ENCODE measurements at regions not wholly inside any gene's neighbourhood (a gene's known extent, or its start where the extent isn't known, plus 50 kb on each side); places are given as distances from the start of the nearest gene placed in this dataset.

DNA sequence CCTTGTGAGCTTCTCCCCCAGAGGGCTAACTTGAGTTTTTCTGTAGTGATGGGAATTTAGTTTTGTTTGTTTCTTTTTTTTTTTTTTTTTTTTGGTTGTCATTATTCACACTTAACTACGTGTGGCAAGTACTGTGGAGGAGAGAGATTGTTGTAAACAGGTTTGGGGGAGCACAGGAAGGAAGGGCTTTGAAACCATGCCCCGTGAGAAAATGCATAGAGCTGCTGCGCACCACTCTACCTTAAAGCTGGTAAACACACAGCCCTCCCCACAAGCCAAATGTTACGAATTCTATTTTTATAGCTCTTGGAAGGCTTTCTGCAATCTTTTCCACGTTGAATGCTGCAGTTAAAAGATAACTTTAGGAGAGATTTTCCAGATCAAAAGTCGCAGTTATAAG lies 76.2 kb downstream of the ZNF22 start:
- no peak for TF ChIP-seq CSDC2 (CRISPR knock-in tag; IDR thresholded peaks at IDR 0.05)
- TF ChIP-seq TCF4 (CRISPR knock-in tag; IDR thresholded peaks at IDR 0.05; ENCODE audit: borderline replicate concordance), result no peak
- TF ChIP-seq, protein P1, sequence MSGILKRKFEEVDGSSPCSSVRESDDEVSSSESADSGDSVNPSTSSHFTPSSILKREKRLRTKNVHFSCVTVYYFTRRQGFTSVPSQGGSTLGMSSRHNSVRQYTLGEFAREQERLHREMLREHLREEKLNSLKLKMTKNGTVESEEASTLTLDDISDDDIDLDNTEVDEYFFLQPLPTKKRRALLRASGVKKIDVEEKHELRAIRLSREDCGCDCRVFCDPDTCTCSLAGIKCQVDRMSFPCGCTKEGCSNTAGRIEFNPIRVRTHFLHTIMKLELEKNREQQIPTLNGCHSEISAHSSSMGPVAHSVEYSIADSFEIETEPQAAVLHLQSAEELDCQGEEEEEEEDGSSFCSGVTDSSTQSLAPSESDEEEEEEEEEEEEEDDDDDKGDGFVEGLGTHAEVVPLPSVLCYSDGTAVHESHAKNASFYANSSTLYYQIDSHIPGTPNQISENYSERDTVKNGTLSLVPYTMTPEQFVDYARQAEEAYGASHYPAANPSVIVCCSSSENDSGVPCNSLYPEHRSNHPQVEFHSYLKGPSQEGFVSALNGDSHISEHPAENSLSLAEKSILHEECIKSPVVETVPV (CRISPR knock-in tag; IDR thresholded peaks at IDR 0.05), result no peak
- TF ChIP-seq ZFP30 (CRISPR knock-in tag; IDR thresholded peaks at IDR 0.05), result no peak
- no peak for TF ChIP-seq ZNF70 (CRISPR knock-in tag; IDR thresholded peaks at IDR 0.05)
- no peak for TF ChIP-seq ESRRG (CRISPR knock-in tag; IDR thresholded peaks at IDR 0.05)
- ATAC-seq, result no peak

DNA sequence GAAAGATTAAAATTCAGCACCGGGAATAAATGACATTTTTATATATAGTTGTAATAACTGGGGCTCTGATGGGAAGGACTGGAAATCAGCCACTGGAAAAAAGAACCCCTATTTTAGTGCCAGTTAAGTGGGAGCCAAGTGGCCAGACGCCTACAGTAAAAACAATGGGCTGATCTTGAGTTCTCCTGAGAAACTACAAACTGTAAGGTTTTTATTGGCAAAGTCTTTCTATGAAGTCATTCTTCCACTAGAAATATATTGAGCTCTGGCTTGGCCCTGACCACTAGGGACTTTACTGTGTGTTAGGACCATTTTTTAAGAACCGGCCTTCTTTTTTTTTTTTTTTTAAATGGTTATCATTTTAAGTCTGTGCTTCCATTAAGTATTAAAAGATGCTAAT lies 79.6 kb downstream of the ZNF22 start:
- no peak for TF ChIP-seq ZNF565 (CRISPR knock-in tag; conservative IDR thresholded peaks at IDR 0.05; ENCODE audit: low read depth)
- TF ChIP-seq PPARA (CRISPR knock-in tag; IDR thresholded peaks at IDR 0.05; ENCODE audit: borderline replicate concordance), result no peak
- ATAC-seq, result no peak

DNA sequence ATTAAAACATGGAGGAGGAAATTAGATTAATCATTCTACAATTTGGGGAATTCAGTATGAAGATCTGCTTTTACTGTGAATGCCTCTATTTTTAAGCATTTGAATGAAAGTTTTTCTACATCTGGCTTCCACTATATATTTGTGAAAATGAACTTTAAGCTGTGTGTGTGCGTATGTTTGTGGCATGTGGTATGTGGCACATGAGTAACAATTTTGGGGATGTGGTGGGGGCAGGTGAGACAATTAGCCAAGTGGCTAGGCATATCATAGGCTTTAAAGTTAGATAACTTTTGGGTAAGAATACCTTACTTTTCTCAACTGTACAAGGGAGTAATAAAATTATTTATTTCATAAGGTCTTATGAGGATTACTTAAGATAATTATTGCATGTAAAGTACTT lies 81.5 kb downstream of the ZNF22 start:
- TF ChIP-seq RARB (CRISPR knock-in tag; IDR thresholded peaks at IDR 0.05), result no peak
- no peak for TF ChIP-seq TSHZ2 (CRISPR knock-in tag; IDR thresholded peaks at IDR 0.05)
- TF ChIP-seq ZC3H10 (CRISPR knock-in tag; IDR thresholded peaks at IDR 0.05), result no peak
- TF ChIP-seq CREB5 (CRISPR knock-in tag; IDR thresholded peaks at IDR 0.05; ENCODE audit: low read depth), result no peak
- TF ChIP-seq, protein P1 (CRISPR knock-in tag; IDR thresholded peaks at IDR 0.05), result no peak
- no peak for TF ChIP-seq GLIS3 (CRISPR knock-in tag; IDR thresholded peaks at IDR 0.05)
- no peak for TF ChIP-seq CSDC2 (CRISPR knock-in tag; IDR thresholded peaks at IDR 0.05)
- no peak for TF ChIP-seq PPARA (CRISPR knock-in tag; IDR thresholded peaks at IDR 0.05; ENCODE audit: borderline replicate concordance)
- TF ChIP-seq ARNTL (CRISPR knock-in tag; IDR thresholded peaks at IDR 0.05; ENCODE audit: borderline replicate concordance, low read depth), result no peak
- TF ChIP-seq ZNF8 (CRISPR knock-in tag; IDR thresholded peaks at IDR 0.05), result no peak
- TF ChIP-seq ISL1 (CRISPR knock-in tag; IDR thresholded peaks at IDR 0.05), result no peak
- no peak for TF ChIP-seq SNAI2 (CRISPR knock-in tag; IDR thresholded peaks at IDR 0.05)
- TF ChIP-seq ZFP3 (CRISPR knock-in tag; IDR thresholded peaks at IDR 0.05), result no peak
- TF ChIP-seq TCF4 (CRISPR knock-in tag; IDR thresholded peaks at IDR 0.05; ENCODE audit: borderline replicate concordance), result no peak
- no peak for TF ChIP-seq TOX (CRISPR knock-in tag; IDR thresholded peaks at IDR 0.05; ENCODE audit: borderline replicate concordance)
- TF ChIP-seq ESRRG (CRISPR knock-in tag; IDR thresholded peaks at IDR 0.05), result no peak
- no peak for TF ChIP-seq BACH2 (CRISPR knock-in tag; IDR thresholded peaks at IDR 0.05; ENCODE audit: borderline replicate concordance)
- TF ChIP-seq ZNF70 (CRISPR knock-in tag; IDR thresholded peaks at IDR 0.05), result no peak
- no peak for ATAC-seq

GRCh38 chr10:45091968-45092367 lies 91.2 kb downstream of the ZNF22 start:
- ATAC-seq, result no peak
- TF ChIP-seq PPARA (CRISPR knock-in tag; IDR thresholded peaks at IDR 0.05; ENCODE audit: borderline replicate concordance) (no peak), ZFP3 (CRISPR knock-in tag; IDR thresholded peaks at IDR 0.05) (no peak), GLIS3 (CRISPR knock-in tag; IDR thresholded peaks at IDR 0.05) (no peak), ZNF8 (CRISPR knock-in tag; IDR thresholded peaks at IDR 0.05) (no peak), RARB (CRISPR knock-in tag; IDR thresholded peaks at IDR 0.05) (no peak), OSR1 (CRISPR knock-in tag; IDR thresholded peaks at IDR 0.05) (no peak)

GRCh38 chr10:45093945-45094344 lies 93.2 kb downstream of the ZNF22 start:
- ATAC-seq, result no peak
- TF ChIP-seq ZC3H10 (CRISPR knock-in tag; IDR thresholded peaks at IDR 0.05) (no peak), ZNF565 (CRISPR knock-in tag; conservative IDR thresholded peaks at IDR 0.05; ENCODE audit: low read depth) (no peak), ISL1 (CRISPR knock-in tag; IDR thresholded peaks at IDR 0.05) (no peak), CREB5 (CRISPR knock-in tag; IDR thresholded peaks at IDR 0.05; ENCODE audit: low read depth) (no peak), ZNF8 (CRISPR knock-in tag; IDR thresholded peaks at IDR 0.05) (no peak), ARNTL (CRISPR knock-in tag; IDR thresholded peaks at IDR 0.05; ENCODE audit: borderline replicate concordance, low read depth) (no peak), BACH2 (CRISPR knock-in tag; IDR thresholded peaks at IDR 0.05; ENCODE audit: borderline replicate concordance) (no peak), TOX (CRISPR knock-in tag; IDR thresholded peaks at IDR 0.05; ENCODE audit: borderline replicate concordance) (no peak), RARB (CRISPR knock-in tag; IDR thresholded peaks at IDR 0.05) (no peak), ESRRG (CRISPR knock-in tag; IDR thresholded peaks at IDR 0.05) (no peak), PATZ1 (CRISPR knock-in tag; IDR thresholded peaks at IDR 0.05; ENCODE audit: borderline replicate concordance) (no peak), TCF4 (CRISPR knock-in tag; IDR thresholded peaks at IDR 0.05; ENCODE audit: borderline replicate concordance) (no peak), ZNF70 (CRISPR knock-in tag; IDR thresholded peaks at IDR 0.05) (no peak), SNAI2 (CRISPR knock-in tag; IDR thresholded peaks at IDR 0.05) (no peak)
